Activated CD4-positive, alpha-beta T cell treated with anti-CD3 and anti-CD28 coated beads, Interleukin-2, amount 10 ng/mL, durations not matched to agents 7 days and 5 days (primary cell): ENCODE measurements at regions not wholly inside any gene's neighbourhood (a gene's known extent, or its start where the extent isn't known, plus 50 kb on each side); places are given as distances from the start of the nearest gene placed in this dataset.
"Not testable (repeated sequence)": the region's sequence is repeated elsewhere in the genome, so short reads cannot be mapped to it uniquely, and the experiment has no call there.

ENCODE experiments used
- CTCF ChIA-PET: fragments of 350-600 bp; sonication (Branson Sonifier 250); formaldehyde crosslinking; loops from one replicate; lab custom pipeline; 2021; ENCODE audit warnings: antibody characterized with exemption; lab: Charles Lee
- POLR2A ChIA-PET: fragments of 350-600 bp; sonication (Branson Sonifier 250); formaldehyde crosslinking; loops from one replicate; lab custom pipeline; 2021; ENCODE audit warnings: antibody characterized with exemption; lab: Charles Lee
- DNase-seq: peaks from one replicate; pipeline ENCODE4 v3.0.0-alpha.2; 2020
- H3K27ac Mint-ChIP-seq: one replicate; pipeline ENCODE4 v1.8.0; 2021; ENCODE audit warnings: mild to moderate bottlenecking, moderate library complexity, mixed read lengths
- H3K27me3 Mint-ChIP-seq: one replicate; pipeline ENCODE4 v1.8.0; 2021; ENCODE audit warnings: mixed read lengths
- H3K36me3 Mint-ChIP-seq: one replicate; pipeline ENCODE4 v1.8.0; 2021; ENCODE audit warnings: low read depth, mixed read lengths
- H3K4me1 Mint-ChIP-seq: one replicate; pipeline ENCODE4 v1.8.0; 2021; ENCODE audit warnings: mixed read lengths
- H3K4me3 Mint-ChIP-seq: one replicate; pipeline ENCODE4 v1.8.0; 2021; ENCODE audit warnings: mild to moderate bottlenecking, moderate library complexity, mixed read lengths
- H3K9me3 Mint-ChIP-seq: one replicate; pipeline ENCODE4 v1.8.0; 2021; ENCODE audit warnings: mixed read lengths

DNA sequence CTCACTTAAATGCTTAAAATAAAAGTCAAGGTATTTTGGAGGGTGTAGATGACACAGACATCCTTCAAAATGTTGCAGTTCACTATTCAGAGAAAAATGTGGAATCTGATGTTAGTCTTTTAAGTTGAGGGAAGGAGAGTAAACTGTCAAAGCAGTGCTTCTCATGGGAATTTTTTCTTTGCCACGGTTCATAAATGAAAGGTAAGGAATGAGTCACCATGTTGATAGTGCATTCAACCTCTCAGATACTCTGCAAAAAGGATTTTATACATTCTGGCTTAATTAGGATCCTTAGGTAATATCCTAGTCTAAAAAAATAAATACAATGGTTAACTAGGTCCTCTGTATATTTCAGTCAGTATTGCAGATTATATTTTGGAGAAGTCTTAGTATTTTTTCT lies 804.3 kb downstream of the TTLL7 start:
- H3K9me3 Mint-ChIP-seq, CTCF ChIA-PET, DNase-seq, H3K4me1 Mint-ChIP-seq, H3K27ac Mint-ChIP-seq, H3K27me3 Mint-ChIP-seq, H3K36me3 Mint-ChIP-seq, POLR2A ChIA-PET, H3K4me3 Mint-ChIP-seq: not testable (repeated sequence)

- H3K9me3 Mint-ChIP-seq, H3K4me3 Mint-ChIP-seq, H3K36me3 Mint-ChIP-seq, H3K27me3 Mint-ChIP-seq, POLR2A ChIA-PET, DNase-seq, CTCF ChIA-PET, H3K4me1 Mint-ChIP-seq, H3K27ac Mint-ChIP-seq: not testable (repeated sequence)
Measured at GRCh38 chr1:83182033-83182728, 816.8 kb downstream of the TTLL7 start.

DNA sequence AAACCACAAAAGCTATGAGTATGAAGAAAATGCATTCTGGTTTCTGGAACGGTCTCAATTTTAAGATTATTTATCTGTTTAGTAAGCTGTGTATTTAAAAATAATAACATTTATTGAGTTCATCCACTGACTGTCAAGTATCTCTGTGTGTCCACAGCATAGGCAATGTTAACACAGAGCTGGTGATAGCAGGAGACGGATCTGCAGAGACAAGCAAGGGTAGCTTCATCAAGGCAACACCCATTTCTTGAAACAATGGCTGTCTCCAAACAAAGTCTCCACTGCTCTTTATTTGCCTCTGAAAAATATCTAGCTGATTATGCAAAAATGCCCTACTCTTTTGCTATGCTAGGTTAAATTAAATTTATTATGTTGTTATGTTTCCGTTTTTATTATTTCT lies 818.3 kb downstream of the TTLL7 start:
- H3K4me3 Mint-ChIP-seq, POLR2A ChIA-PET, CTCF ChIA-PET, DNase-seq, H3K9me3 Mint-ChIP-seq, H3K4me1 Mint-ChIP-seq, H3K36me3 Mint-ChIP-seq, H3K27ac Mint-ChIP-seq, H3K27me3 Mint-ChIP-seq: not testable (repeated sequence)

DNA sequence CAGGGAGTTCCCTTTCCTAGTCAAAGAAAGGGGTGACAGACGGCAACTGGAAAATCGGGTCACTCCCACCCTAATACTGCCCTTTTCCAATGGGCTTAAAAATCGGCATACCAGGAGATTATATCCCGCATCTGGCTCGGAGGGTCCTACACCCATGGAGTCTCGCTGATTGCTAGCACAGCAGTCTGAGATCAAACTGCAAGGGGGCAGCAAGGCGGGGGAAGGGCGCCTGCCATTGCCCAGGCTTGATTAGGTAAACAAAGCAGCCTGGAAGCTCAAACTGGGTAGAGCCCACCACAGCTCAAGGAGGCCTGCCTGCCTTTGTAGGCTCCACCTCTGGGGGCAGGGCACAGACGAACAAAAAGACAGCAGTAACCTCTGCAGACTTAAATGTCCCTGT lies 831.3 kb downstream of the TTLL7 start:
- H3K9me3 Mint-ChIP-seq, POLR2A ChIA-PET, H3K27me3 Mint-ChIP-seq, H3K27ac Mint-ChIP-seq, CTCF ChIA-PET, H3K4me1 Mint-ChIP-seq, DNase-seq, H3K36me3 Mint-ChIP-seq, H3K4me3 Mint-ChIP-seq: not testable (repeated sequence)

DNA sequence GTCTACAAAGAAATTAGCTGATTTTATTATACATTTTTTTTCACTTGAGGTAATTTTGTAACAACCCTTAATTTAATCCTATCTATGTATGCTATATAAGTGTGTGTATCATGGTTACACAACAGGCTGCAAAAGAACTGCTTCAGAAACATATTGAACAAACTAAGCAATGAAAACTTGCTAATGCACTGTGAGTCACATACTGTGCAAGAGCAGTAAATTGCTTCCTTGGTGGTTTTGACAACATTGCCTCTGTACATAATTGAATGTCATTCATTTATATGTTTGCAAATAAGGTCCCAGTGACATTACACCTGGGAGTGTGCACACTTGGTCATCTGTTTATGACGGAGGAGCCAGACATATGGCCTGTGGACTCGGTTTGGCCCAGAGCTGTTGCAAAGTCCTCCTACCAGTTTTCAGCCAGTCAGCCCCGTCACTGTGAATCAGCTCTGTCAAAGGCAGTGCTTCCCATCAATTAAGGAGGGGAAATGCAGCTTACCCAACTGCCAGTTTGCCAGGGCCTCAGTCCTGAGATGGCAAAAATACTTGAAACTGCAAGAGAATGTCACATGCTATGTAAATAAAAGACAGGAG lies 835.0 kb downstream of the TTLL7 start:
- DNase-seq, H3K9me3 Mint-ChIP-seq, H3K36me3 Mint-ChIP-seq, H3K4me3 Mint-ChIP-seq, H3K27me3 Mint-ChIP-seq, H3K27ac Mint-ChIP-seq, H3K4me1 Mint-ChIP-seq, POLR2A ChIA-PET, CTCF ChIA-PET: not testable (repeated sequence)

DNA sequence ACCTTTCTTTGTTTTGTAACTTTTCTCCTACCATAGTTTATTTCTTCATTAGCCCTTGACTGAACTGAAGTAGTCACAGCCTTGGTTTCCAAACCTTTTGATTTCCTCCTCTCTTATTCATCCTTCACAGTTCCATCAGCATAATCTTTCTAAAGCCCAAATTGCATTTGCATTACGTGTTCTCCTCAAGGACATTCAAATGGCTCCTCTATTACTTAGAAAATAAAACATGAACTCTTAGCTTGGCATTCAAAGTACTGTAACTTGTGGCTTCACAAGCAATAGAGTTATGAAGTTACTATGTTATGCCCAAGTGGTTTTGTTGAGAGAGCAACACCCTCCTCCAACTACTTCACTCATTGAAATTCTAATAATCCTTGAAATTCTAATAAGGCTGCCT lies 840.0 kb downstream of the TTLL7 start:
- H3K4me1 Mint-ChIP-seq, H3K4me3 Mint-ChIP-seq, H3K36me3 Mint-ChIP-seq, H3K27me3 Mint-ChIP-seq, H3K27ac Mint-ChIP-seq, CTCF ChIA-PET, POLR2A ChIA-PET, DNase-seq, H3K9me3 Mint-ChIP-seq: not testable (repeated sequence)

- H3K4me1 Mint-ChIP-seq, CTCF ChIA-PET, H3K36me3 Mint-ChIP-seq, H3K27ac Mint-ChIP-seq, POLR2A ChIA-PET, DNase-seq, H3K4me3 Mint-ChIP-seq, H3K27me3 Mint-ChIP-seq, H3K9me3 Mint-ChIP-seq: not testable (repeated sequence)
Measured at GRCh38 chr1:83154306-83154705, 844.6 kb downstream of the TTLL7 start.

DNA sequence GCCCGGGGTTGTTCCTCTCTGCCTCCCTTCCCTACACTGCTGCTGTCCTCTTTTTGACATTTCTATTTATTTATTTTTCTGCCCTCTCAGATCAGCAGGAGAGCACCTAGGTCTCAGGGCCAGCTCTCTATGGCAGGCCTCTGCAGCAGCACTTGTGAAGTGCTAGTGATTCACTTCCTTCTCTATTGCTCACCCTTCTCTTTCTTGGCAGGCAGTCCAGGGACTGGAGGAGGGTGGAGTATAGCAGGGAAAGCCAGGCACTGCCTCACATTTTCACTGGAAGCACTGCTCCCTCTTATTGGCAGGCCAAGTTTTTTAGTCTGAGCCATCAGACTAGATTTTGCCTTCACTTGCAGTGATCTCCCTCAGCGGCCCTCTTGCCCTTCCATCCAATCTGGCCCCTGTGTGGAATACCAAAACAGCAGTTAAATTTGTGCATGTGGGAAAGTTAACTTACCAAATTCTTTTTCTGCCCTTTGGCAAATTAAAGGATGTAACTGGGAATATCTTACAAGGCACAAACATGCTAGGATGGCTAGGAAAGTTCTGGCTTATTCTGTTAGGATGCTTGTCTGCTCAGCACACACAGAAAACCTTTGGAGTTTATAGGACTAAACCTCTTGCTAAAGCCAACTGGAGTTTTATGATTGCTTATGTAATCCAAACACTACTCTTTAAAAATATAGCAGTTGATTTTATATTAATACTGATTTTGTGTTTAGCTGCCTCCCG lies 847.6 kb downstream of the TTLL7 start:
- H3K4me3 Mint-ChIP-seq, POLR2A ChIA-PET, H3K9me3 Mint-ChIP-seq, H3K27ac Mint-ChIP-seq, CTCF ChIA-PET, DNase-seq, H3K27me3 Mint-ChIP-seq, H3K4me1 Mint-ChIP-seq, H3K36me3 Mint-ChIP-seq: not testable (repeated sequence)

- CTCF ChIA-PET, H3K36me3 Mint-ChIP-seq, H3K4me1 Mint-ChIP-seq, H3K27me3 Mint-ChIP-seq, H3K4me3 Mint-ChIP-seq, H3K9me3 Mint-ChIP-seq, DNase-seq, H3K27ac Mint-ChIP-seq, POLR2A ChIA-PET: not testable (repeated sequence)
Measured at GRCh38 chr1:83150479-83150878, 848.5 kb downstream of the TTLL7 start.

GRCh38 chr1:83145820-83146219 lies 853.1 kb downstream of the TTLL7 start:
- DNase-seq, H3K36me3 Mint-ChIP-seq, H3K4me1 Mint-ChIP-seq, H3K27me3 Mint-ChIP-seq, H3K27ac Mint-ChIP-seq, H3K9me3 Mint-ChIP-seq, CTCF ChIA-PET, H3K4me3 Mint-ChIP-seq, POLR2A ChIA-PET: not testable (repeated sequence)

GRCh38 chr1:83142802-83143201 lies 856.1 kb downstream of the TTLL7 start:
- POLR2A ChIA-PET, H3K27me3 Mint-ChIP-seq, H3K9me3 Mint-ChIP-seq, CTCF ChIA-PET, H3K4me1 Mint-ChIP-seq, H3K4me3 Mint-ChIP-seq, H3K27ac Mint-ChIP-seq, DNase-seq, H3K36me3 Mint-ChIP-seq: not testable (repeated sequence)

GRCh38 chr1:83135524-83136157 lies 863.3 kb downstream of the TTLL7 start:
- POLR2A ChIA-PET, H3K36me3 Mint-ChIP-seq, H3K9me3 Mint-ChIP-seq, DNase-seq, H3K27me3 Mint-ChIP-seq, CTCF ChIA-PET, H3K4me1 Mint-ChIP-seq, H3K4me3 Mint-ChIP-seq, H3K27ac Mint-ChIP-seq: not testable (repeated sequence)

DNA sequence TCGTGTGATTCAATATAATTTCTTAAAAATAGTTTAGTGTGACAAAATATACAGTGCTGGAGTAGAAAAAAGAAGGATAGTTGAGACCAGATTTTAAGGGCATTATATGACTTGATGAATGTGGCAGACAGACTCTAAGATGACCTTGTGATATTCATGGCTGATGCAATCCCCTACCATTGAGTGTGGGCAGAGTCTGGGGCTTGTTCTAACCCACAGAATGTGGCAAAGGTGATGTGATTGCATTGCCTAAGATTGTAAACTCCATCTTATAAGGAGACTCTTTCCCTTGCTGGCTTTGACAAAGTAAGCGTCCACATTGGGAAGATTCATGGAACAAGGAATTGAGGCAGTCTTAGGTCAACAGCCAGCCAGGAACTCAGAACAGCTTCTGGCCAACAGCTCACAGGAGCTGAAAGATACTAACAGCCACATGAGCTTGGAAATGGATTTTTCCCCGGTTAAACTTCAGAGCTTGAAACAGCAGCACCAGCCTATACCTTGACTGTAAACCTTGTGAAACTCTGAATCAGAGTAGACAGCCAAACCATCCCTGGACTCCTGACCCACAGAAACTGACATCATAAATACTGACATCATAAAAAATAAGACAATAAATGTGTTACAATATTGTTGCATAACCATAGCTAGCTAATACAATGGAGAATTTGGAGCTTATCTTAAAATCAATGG lies 864.5 kb downstream of the TTLL7 start:
- H3K27ac Mint-ChIP-seq, H3K4me1 Mint-ChIP-seq, CTCF ChIA-PET, H3K27me3 Mint-ChIP-seq, H3K9me3 Mint-ChIP-seq, POLR2A ChIA-PET, DNase-seq, H3K36me3 Mint-ChIP-seq, H3K4me3 Mint-ChIP-seq: not testable (repeated sequence)
